GM12875 (cell line): ENCODE measurements at regions not wholly inside any gene's neighbourhood (a gene's known extent, or its start where the extent isn't known, plus 50 kb on each side); places are given as distances from the start of the nearest gene placed in this dataset.

ENCODE experiments used
- H3K4me3 ChIP-seq: one replicate; pipeline ENCODE4 v1.5.1; 2011; ENCODE audit warnings: low read depth, low read length, control low read depth
- TF ChIP-seq, protein P1 (sequence below): IDR thresholded peaks from 2 replicates; pipeline ENCODE4 v1.5.1; 2011; ENCODE audit warnings: low read depth, mild to moderate bottlenecking, control low read depth, inconsistent platforms, low read length, moderate library complexity, borderline replicate concordance; ENCODE audit not compliant: insufficient read depth

DNA sequence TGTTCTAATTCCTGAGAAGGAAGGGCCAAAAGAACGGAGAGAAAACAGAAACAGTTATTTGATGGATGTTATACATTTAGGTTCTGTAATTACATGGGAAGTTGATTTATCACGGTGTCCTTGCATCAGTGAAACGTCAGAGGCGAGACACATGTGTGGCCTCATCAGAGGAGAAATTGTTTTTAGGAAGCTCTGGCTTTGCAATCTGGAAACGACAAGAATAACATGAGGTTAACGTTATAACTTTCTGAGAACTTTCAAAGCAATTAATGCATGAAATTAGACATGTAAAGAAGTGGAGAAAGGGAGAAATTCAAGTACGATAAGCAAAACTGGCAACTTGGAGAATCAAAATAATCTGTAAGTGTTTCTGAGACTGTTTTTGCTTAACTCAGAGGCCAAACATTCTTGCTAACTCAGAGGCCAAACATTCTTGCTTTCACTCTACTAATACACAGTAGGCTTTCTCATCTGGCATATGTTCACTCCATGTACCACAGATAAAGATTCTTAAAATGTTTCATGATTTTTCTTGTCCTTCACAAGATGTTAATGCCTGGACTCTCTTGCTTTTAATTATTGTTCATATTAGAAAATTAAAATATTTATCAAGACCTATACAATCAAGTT, 933.0 kb downstream of the TLE4 start:
- H3K4me3 ChIP-seq, result no peak overlapping the region
- TF ChIP-seq, protein P1, sequence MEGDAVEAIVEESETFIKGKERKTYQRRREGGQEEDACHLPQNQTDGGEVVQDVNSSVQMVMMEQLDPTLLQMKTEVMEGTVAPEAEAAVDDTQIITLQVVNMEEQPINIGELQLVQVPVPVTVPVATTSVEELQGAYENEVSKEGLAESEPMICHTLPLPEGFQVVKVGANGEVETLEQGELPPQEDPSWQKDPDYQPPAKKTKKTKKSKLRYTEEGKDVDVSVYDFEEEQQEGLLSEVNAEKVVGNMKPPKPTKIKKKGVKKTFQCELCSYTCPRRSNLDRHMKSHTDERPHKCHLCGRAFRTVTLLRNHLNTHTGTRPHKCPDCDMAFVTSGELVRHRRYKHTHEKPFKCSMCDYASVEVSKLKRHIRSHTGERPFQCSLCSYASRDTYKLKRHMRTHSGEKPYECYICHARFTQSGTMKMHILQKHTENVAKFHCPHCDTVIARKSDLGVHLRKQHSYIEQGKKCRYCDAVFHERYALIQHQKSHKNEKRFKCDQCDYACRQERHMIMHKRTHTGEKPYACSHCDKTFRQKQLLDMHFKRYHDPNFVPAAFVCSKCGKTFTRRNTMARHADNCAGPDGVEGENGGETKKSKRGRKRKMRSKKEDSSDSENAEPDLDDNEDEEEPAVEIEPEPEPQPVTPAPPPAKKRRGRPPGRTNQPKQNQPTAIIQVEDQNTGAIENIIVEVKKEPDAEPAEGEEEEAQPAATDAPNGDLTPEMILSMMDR, result no peak

DNA sequence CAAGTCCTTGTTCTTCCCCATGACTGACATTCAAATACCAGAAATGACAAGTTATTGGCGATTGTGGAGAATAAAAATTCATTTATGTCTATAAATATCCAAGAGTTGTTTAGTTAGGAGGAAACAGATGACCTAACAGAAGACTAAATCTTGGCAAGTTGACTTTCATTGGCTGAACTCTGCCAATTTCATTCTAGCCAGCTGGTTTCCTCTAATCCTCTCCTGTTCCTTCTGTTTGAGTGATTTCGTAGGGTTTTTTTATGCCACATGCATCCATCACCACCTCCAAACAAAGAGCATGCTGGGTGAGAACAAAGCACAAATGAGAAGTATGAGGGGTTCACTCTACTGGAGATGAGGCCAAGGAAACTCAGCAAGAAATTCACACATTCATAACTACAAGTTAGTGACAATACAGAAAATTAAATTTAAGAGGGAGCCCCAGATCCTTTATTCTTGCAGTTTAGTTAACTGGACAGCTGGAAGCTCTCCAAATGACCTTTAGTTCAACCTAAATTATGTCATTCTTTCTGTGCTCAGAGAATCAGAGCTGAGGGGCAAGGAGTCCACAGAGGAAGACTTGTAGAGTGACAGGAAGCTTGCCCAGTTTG, 932.0 kb downstream of the TLE4 start:
- TF ChIP-seq, protein P1, result no peak
- H3K4me3 ChIP-seq, result no peak overlapping the region

DNA sequence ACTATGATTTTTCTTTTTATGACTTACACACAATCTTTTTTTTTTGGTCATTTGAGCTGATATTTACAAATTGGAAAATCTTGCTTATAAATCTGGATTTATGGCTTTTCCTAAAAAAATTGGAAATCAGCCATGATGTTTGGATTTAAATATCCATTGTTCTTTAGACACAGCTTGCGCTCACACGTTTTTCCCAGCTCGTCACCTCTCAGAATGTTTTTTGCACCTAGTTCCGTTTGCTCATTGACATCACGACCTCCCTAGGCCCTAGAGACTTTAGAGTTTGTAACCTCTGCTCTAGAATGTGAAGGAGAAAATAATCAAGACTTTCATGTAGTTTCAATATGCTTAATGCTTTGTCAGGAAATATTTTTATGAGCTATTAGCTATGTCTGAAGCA, 930.5 kb downstream of the TLE4 start:
- H3K4me3 ChIP-seq, result no peak overlapping the region
- TF ChIP-seq, protein P1, result no peak

DNA sequence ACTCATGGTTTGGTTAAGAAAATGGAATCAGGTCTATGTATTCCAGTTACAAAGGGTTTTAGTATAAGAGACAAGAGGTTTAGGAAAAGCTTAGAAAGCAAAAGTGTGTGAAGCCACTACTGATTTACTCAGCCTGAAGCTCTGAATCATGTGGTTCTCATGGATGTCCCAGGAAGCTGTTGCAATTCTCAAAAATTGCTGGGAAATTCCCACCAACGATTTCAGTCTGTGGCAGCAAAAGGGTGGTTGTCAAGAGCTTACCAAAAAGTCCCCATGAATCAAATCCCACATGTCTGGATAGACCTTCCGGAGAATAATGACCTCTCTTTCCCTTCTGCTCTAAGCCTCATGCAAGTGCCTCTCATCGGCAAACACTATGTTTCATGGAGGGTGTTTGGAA, 929.9 kb downstream of the TLE4 start:
- TF ChIP-seq, protein P1, result no peak
- no peak overlapping the region for H3K4me3 ChIP-seq

DNA sequence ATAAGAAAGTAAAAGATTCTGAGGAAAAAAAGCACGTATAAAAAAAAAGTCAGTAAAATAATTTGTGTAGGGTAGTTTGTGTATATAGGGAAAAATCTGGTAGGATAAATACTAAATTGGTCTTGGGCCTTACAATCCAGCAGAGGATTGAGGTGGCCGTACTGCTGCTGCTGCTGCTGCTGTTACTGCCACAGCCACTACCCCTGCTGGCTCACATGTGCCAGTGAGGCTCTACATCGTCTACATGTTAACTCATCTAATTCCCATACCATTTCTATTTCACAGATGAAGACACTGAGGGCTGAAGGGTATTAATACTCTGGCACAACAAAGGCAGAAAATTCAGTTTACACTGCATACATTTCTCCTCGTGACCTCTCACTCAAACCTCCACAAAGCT, 928.5 kb downstream of the TLE4 start:
- TF ChIP-seq, protein P1, result no peak

DNA sequence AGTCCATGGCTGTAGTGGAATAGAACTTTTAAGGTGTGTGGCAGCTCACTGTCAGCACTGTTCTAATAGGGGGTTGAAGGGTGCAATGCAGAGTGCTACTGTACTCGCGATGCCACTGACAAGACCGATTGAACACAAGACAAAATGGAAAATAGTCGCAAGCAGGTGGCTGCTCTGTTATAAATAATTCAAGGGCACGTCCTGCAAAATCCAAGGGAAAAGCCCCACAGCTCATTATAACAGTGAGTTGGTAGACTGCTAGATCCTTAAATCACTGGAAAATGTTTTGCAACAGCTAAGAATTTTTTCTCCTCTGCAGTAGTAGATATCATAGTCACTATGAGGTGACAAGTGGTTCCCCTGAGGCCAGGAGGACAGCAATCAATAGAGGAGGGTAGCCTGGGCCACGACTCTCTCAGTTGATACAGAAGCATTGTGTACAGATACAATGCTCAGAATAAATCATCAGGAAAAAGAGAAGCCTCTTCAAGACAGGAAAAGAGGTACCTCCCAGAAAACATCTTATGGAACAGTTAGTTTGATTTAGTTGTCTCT, 926.3 kb downstream of the TLE4 start:
- TF ChIP-seq, protein P1, result no peak
- H3K4me3 ChIP-seq, result no peak overlapping the region

More for the DNA sequence above, 928.5 kb downstream of the TLE4 start:
- H3K4me3 ChIP-seq, result no peak overlapping the region
